ENCODE measurements at regions not wholly inside any gene's neighbourhood (a gene's known extent, or its start where the extent isn't known, plus 50 kb on each side); places are given as distances from the start of the nearest gene placed in this dataset.
A peak's percentile ranks its signal among the peaks of the same experiment; 100 is the strongest.

- no peak for ATAC-seq
- TF ChIP-seq CTCF (IDR thresholded peaks at IDR 0.05) (no peak), POLR2A (IDR thresholded peaks at IDR 0.05) (no peak)
- Histone ChIP-seq H3K4me1 (no peaks in the 10 kb centered on the region), H3K9me3 (no peaks in the 10 kb centered on the region), H3K27ac (no peak overlapping the region), H3K4me3 (no peak overlapping the region), H3K36me3 (replicated peaks in 1 of 2; ENCODE audit: insufficient read depth in 1 of 2, low read depth in 2 of 2) (no peaks in the 10 kb centered on the region), H3K27me3 (no peaks in the 10 kb centered on the region)
- intact Hi-C loops (cut with DNase I) = no loop called here
- DNase-seq = no peak
Measured at GRCh38 chr3:23067116-23067515, 136.0 kb upstream of the UBE2E2 start.

- Histone ChIP-seq H3K4me1 (no peaks in the 10 kb centered on the region), H3K9me3 (no peaks in the 10 kb centered on the region), H3K27ac (no peak overlapping the region), H3K36me3 (replicated peaks in 1 of 2; ENCODE audit: insufficient read depth in 1 of 2, low read depth in 2 of 2) (no peaks in the 10 kb centered on the region), H3K4me3 (no peak overlapping the region), H3K27me3 (no peaks in the 10 kb centered on the region)
- no peak for ATAC-seq
- TF ChIP-seq POLR2A (IDR thresholded peaks at IDR 0.05) (no peak), CTCF (IDR thresholded peaks at IDR 0.05) (no peak)
- WGBS, 2 donors = 69 to 82% methylated on average over 4 of the region's 4 CpGs
- no peak for DNase-seq
- intact Hi-C loops (cut with DNase I) = no loop called here
Measured at GRCh38 chr3:23068016-23068728, 135.0 kb upstream of the UBE2E2 start.

DNA sequence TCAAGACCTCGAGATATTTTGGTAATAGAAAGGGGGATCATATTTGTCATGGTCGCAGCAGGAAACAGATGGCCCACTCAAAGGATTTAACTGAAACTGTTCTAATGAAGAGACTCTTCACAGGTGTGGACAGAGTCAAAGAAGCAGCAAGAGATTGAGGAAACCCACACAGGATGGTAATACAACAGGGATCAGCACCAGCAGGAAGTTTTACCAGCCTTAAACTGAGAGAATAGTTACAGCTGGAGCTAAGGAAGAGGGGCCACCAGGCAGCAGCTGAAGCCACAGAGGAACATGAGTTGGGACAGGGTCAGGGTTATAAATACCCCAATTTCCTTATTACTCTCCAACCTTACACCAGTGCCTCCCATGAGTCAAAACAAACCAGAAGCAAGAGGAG lies 131.8 kb upstream of the UBE2E2 start:
- WGBS, 2 donors = 27 to 43% methylated on average over 2 of the region's 2 CpGs
- ATAC-seq (no peak), DNase-seq (no peak)
- Histone ChIP-seq H3K4me3 (no peak overlapping the region), H3K9me3 (no peaks in the 10 kb centered on the region), H3K27me3 (no peaks in the 10 kb centered on the region), H3K27ac (peak overlapping the region in 1 of 4 donors; percentile 45), H3K4me1 (no peaks in the 10 kb centered on the region), H3K36me3 (replicated peaks in 1 of 2; ENCODE audit: insufficient read depth in 1 of 2, low read depth in 2 of 2) (no peaks in the 10 kb centered on the region)
- TF ChIP-seq POLR2A (IDR thresholded peaks at IDR 0.05) (no peak), CTCF (IDR thresholded peaks at IDR 0.05) (no peak)
- intact Hi-C loops (cut with DNase I) = no loop called here

DNA sequence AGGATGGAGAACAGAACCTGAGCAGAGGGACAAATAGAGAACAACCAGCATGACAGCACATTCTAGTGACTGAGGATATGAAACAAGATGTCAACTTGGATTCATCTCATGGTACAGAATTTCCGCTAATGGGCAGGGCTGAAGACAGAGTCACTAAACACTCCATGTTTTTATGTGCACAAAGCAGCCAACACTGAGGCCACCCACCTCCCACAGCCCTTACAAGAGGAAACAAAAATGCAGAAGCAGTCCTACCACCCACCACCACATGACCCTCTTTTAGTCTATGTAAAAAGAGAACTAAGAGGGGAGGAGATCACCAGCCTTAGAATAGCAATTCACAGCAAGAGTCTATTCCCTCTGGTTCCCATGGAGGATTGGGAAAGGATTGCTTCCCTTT lies 131.4 kb upstream of the UBE2E2 start:
- WGBS, 2 donors = 63 to 84% methylated on average over 1 of the region's 1 CpG
- Histone ChIP-seq H3K9me3 (no peaks in the 10 kb centered on the region), H3K27ac (peak overlapping the region in 1 of 4 donors; percentile 45), H3K4me3 (no peak overlapping the region), H3K36me3 (replicated peaks in 1 of 2; ENCODE audit: insufficient read depth in 1 of 2, low read depth in 2 of 2) (no peaks in the 10 kb centered on the region), H3K27me3 (no peaks in the 10 kb centered on the region), H3K4me1 (no peaks in the 10 kb centered on the region)
- DNase-seq (peak in 2 of 4 donors; percentile 8 to 48), ATAC-seq (no peak)
- no peak for TF ChIP-seq POLR2A (IDR thresholded peaks at IDR 0.05)
- no peak for TF ChIP-seq CTCF (IDR thresholded peaks at IDR 0.05)
- intact Hi-C loops (cut with DNase I) = no loop called here

DNA sequence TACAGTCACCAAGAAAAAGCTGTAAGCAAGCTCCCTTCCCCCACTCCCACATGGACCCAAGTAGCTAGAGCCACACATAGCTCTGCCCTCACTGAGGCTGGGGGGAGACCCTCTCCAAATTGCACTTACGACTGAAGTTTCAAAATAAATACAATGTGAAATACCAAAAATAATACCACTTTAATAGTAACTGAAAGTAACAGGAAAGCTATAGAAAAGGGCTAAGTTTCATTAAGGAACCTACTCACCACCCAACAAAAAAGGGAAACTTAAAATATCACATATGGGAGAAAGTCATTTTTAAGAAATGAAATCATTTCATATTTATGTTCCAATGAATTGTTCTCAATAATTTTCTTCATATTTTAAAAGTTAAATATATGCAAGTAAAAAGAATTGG lies 130.4 kb upstream of the UBE2E2 start:
- Histone ChIP-seq H3K36me3 (replicated peaks in 1 of 2; ENCODE audit: insufficient read depth in 1 of 2, low read depth in 2 of 2) (no peaks in the 10 kb centered on the region), H3K27ac (no peak overlapping the region), H3K27me3 (no peaks in the 10 kb centered on the region), H3K9me3 (no peaks in the 10 kb centered on the region), H3K4me1 (no peaks in the 10 kb centered on the region), H3K4me3 (no peak overlapping the region)
- no peak for DNase-seq
- 47 to 70% methylated on average over 1 of the region's 1 CpG for WGBS, 2 donors
- no peak for TF ChIP-seq CTCF (IDR thresholded peaks at IDR 0.05)
- intact Hi-C loops (cut with DNase I) = no loop called here
- no peak for ATAC-seq
